ENCODE measurements at regions not wholly inside any gene's neighbourhood (a gene's known extent, or its start where the extent isn't known, plus 50 kb on each side); places are given as distances from the start of the nearest gene placed in this dataset.

DNA sequence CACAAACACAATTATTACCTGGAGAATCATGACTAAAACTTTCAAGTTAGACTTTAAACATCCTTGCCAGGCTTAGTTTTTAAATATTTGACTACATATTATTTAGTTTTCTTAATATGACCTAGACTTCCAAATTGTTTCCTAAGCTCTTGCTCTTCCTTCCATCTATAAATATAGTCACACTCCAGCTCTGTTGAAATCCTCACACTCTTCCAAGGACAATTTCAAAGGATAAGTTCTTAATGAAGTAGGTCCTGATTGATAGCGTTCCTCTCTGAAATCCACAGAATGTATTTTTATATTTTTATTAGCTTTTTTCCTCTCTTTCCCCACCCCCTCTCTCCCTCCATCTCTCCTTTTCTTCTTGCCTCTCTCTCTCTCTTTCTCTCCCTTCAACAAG is 1074.1 kb upstream of the PCDH20 start:
- H3K4ac ChIP-seq (ENCODE audit: low read depth, low read length): no peak overlapping the region
- no peak overlapping the region for H2BK5ac ChIP-seq (ENCODE audit: insufficient read length, low read length)
- H3K27me3 Mint-ChIP-seq (ENCODE audit: low read depth): no peaks in the 10 kb centered on the region
- H3K14ac ChIP-seq (ENCODE audit: insufficient read depth, low read length): no peak overlapping the region
- H3K23ac ChIP-seq (ENCODE audit: insufficient read length, low read depth, low read length): no peak overlapping the region
- H2AK5ac ChIP-seq (ENCODE audit: insufficient read length, low read length): no peak overlapping the region
- no peaks in the 10 kb centered on the region for H3K9me3 ChIP-seq (ENCODE audit: control insufficient read depth, low read depth, low read length)
- H3K4me1 Mint-ChIP-seq: peaks cover 0 to 6% of the 10 kb centered on the region in 2 experiments; a peak in 1 of 4 replicates
- H2AFZ ChIP-seq (ENCODE audit: low read length): no peak overlapping the region
- H3K18ac ChIP-seq (ENCODE audit: insufficient read length, low read depth, low read length): no peak overlapping the region
- no peaks in the 10 kb centered on the region for H3K79me2 ChIP-seq (ENCODE audit: insufficient read depth, low read length)
- H3K9ac ChIP-seq (ENCODE audit: extremely low read depth, insufficient read length, low read length): no peak overlapping the region
- H3K9me3 Mint-ChIP-seq: no peaks in the 10 kb centered on the region
- no peak overlapping the region for H4K91ac ChIP-seq (ENCODE audit: insufficient read length, low read depth, low read length)
- no CpG with 5 or more reads among the region's 1 CpG for WGBS (ENCODE audit: extremely low coverage, insufficient read length, low lambda C conversion rate)
- no peak overlapping the region for H3K4me3 Mint-ChIP-seq
- no peaks in the 10 kb centered on the region for H3K4me1 ChIP-seq (ENCODE audit: insufficient read depth, low read length)
- H3K27me3 ChIP-seq (ENCODE audit: insufficient read depth, low read length): no peaks in the 10 kb centered on the region
- H3K36me3 Mint-ChIP-seq (ENCODE audit: insufficient read depth in 1 of 3, low read depth in 3 of 3): no peaks in the 10 kb centered on the region
- no peak for DNase-seq
- no peak overlapping the region for H2BK15ac ChIP-seq (ENCODE audit: low read depth, low read length)
- no peak overlapping the region for H3T11ph ChIP-seq (ENCODE audit: low read length)
- no peak overlapping the region for H2BK12ac ChIP-seq (ENCODE audit: insufficient read length, low read depth, low read length)
- H2BK120ac ChIP-seq (ENCODE audit: low read depth, low read length, poor library complexity, severe bottlenecking): no peak overlapping the region
- H4K5ac ChIP-seq (ENCODE audit: insufficient read length, low read depth, low read length): no peak overlapping the region
- H3K23me2 ChIP-seq (ENCODE audit: insufficient read length, low read depth, low read length, poor library complexity, severe bottlenecking): no peaks in the 10 kb centered on the region
- H2BK20ac ChIP-seq (ENCODE audit: low read depth, low read length, poor library complexity, severe bottlenecking): no peak overlapping the region
- H3K56ac ChIP-seq (ENCODE audit: insufficient read length, low read depth, low read length): no peak overlapping the region
- TF ChIP-seq CTCF (conservative IDR thresholded peaks at IDR 0.05): no peak
- H4K20me1 ChIP-seq (ENCODE audit: control insufficient read depth, insufficient read depth, insufficient read length): no peaks in the 10 kb centered on the region
- H3K27ac Mint-ChIP-seq: no peak overlapping the region
- no peaks in the 10 kb centered on the region for H3K79me1 ChIP-seq (ENCODE audit: insufficient read depth, low read depth, low read length, poor library complexity, severe bottlenecking)
- H3K4me2 ChIP-seq (ENCODE audit: insufficient read depth, insufficient read length, low read length): no peak overlapping the region
- no peak overlapping the region for H3K27ac ChIP-seq (ENCODE audit: insufficient read length, low read depth, low read length)
- H4K8ac ChIP-seq (replicated peaks; ENCODE audit: insufficient read length, low read depth, low read length): no peak overlapping the region
